ENCODE measurements at regions not wholly inside any gene's neighbourhood (a gene's known extent, or its start where the extent isn't known, plus 50 kb on each side); places are given as distances from the start of the nearest gene placed in this dataset.

- TF ChIP-seq SUZ12 (IDR thresholded peaks at IDR 0.05; ENCODE audit: extremely low read depth, insufficient read depth, insufficient read length) (no peak), ZNF274 (IDR thresholded peaks at IDR 0.05; ENCODE audit: low read depth, low read length) (no peak), YY1 (IDR thresholded peaks at IDR 0.05; ENCODE audit: insufficient read depth, insufficient read length) (no peak)
Observed at GRCh38 chr20:22472447-22473100, 111.8 kb downstream of the FOXA2 start.
